OCI-LY7 (cell line): ENCODE measurements at regions not wholly inside any gene's neighbourhood (a gene's known extent, or its start where the extent isn't known, plus 50 kb on each side); places are given as distances from the start of the nearest gene placed in this dataset.

Experiments used
- EZH2phosphoT487 ChIP-seq: fragments of 200-600 bp; sonication (generic); IDR thresholded peaks from 2 replicates; pipeline ENCODE4 v1.6.1; 2018; ENCODE audit warnings: low read depth, borderline replicate concordance, mild to moderate bottlenecking, mixed run types, antibody characterized with exemption, low read length, moderate library complexity, mixed read lengths
- TF ChIP-seq, protein P1 (sequence below): fragments of 200-600 bp; sonication (generic); conservative IDR thresholded peaks from 2 replicates; pipeline ENCODE4 v1.5.1; 2014; ENCODE audit warnings: mild to moderate bottlenecking, antibody characterized with exemption, low read length, moderate library complexity, mixed read lengths

DNA sequence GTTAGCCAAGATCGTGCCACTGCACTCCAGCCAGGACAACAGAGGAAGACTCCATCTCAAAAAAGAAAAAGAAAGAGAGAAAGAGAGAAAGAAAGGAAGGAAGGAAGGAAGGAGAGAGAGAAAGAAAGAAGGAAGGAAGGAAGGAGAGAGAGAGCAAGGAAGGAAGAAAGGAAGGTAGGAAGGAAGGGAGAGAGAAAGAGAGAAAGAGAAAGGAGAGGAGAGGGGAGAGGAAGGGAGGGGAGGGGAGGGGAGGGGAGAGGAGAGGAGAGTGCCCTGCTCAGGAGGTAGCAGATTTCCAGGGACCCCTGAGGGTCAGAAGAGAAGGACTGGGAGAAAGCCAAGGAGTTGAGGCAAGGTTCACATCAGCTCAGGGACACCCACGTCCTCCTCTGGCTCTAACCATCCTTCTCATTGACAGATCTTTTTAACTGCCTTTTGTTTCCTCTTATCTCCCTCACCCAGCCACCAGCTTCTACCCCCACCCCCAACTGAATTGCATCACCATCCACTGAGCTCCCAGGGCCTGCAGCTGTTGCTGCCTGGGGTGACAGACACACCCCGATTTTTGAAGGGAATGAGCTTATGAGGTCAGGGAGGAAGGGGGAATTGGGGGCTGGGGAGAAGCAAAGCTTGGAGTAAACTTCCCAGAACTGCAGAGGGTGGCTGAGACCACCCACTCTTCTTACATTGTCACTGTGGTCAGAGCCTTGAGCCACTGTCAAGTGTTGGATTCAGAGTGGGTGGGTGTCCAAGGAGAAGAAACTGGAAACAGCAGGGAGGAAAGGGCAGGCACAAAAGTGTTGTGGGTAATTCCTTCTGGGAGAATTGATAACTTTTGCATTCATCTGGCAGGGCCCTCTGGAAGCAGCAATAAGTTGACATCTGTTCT is 91.6 kb downstream of the GLUL start:
- TF ChIP-seq, protein P1, sequence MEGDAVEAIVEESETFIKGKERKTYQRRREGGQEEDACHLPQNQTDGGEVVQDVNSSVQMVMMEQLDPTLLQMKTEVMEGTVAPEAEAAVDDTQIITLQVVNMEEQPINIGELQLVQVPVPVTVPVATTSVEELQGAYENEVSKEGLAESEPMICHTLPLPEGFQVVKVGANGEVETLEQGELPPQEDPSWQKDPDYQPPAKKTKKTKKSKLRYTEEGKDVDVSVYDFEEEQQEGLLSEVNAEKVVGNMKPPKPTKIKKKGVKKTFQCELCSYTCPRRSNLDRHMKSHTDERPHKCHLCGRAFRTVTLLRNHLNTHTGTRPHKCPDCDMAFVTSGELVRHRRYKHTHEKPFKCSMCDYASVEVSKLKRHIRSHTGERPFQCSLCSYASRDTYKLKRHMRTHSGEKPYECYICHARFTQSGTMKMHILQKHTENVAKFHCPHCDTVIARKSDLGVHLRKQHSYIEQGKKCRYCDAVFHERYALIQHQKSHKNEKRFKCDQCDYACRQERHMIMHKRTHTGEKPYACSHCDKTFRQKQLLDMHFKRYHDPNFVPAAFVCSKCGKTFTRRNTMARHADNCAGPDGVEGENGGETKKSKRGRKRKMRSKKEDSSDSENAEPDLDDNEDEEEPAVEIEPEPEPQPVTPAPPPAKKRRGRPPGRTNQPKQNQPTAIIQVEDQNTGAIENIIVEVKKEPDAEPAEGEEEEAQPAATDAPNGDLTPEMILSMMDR: no peak
- TF ChIP-seq EZH2phosphoT487: no peak
